Keratinocyte (primary cell): ENCODE measurements at regions not wholly inside any gene's neighbourhood (a gene's known extent, or its start where the extent isn't known, plus 50 kb on each side); places are given as distances from the start of the nearest gene placed in this dataset.

Source experiments
- DNase-seq: peaks from one replicate; pipeline ENCODE4 v3.0.0-alpha.2; 2011; ENCODE audit warnings: low read depth, missing footprints, low spot score
- FAIRE-seq: peaks from 2 replicates; lab custom pipeline; 2011; peaks lifted over from hg19 to GRCh38; lab: Jason Lieb, UNC
- H2AFZ ChIP-seq: 2 replicates; pipeline ENCODE4 v1.6.0; 2012; ENCODE audit warnings: low read length, control low read depth, inconsistent platforms; ENCODE audit not compliant: control insufficient read depth
- H3K27ac ChIP-seq: 2 replicates; pipeline ENCODE4 v1.5.1; 2011; ENCODE audit warnings: low read length; ENCODE audit not compliant: control insufficient read depth, insufficient read depth
- H3K27me3 ChIP-seq: 3 replicates; pipeline ENCODE4 v1.6.0; 2011; ENCODE audit warnings: low read length; ENCODE audit not compliant: control insufficient read depth, insufficient read depth; ENCODE audit errors: extremely low read depth
- H3K36me3 ChIP-seq, 2 experiments: 2 replicates in 1 of 2; 3 replicates in 1 of 2; pipeline ENCODE4 v1.5.1; 2011; ENCODE audit warnings: low read length in 2 of 2, mild to moderate bottlenecking in 1 of 2; ENCODE audit not compliant: control insufficient read depth in 2 of 2, insufficient read depth in 2 of 2; ENCODE audit errors: extremely low read depth in 1 of 2
- H3K4me1 ChIP-seq: 3 replicates; pipeline ENCODE4 v1.5.1; 2011; ENCODE audit warnings: low read length; ENCODE audit not compliant: control insufficient read depth, insufficient read depth; ENCODE audit errors: extremely low read depth
- H3K4me2 ChIP-seq: 3 replicates; pipeline ENCODE4 v1.6.0; 2011; ENCODE audit warnings: low read depth, low read length; ENCODE audit not compliant: control insufficient read depth, insufficient read depth; ENCODE audit errors: extremely low read depth
- H3K4me3 ChIP-seq, 3 experiments: fragments of 200-600 bp in 1 of 3; sonication (generic) in 1 of 3; 2 replicates in 2 of 3; 3 replicates in 1 of 3; pipeline ENCODE4 v1.5.1; 2011 to 2016; ENCODE audit warnings: low read length in 3 of 3, mild to moderate bottlenecking in 3 of 3, control low read depth in 2 of 3, inconsistent platforms in 1 of 3, low read depth in 1 of 3, mixed read lengths in 1 of 3, mixed run types in 1 of 3, moderate library complexity in 1 of 3; ENCODE audit not compliant: control insufficient read depth in 2 of 3, insufficient read depth in 2 of 3; ENCODE audit errors: extremely low read depth in 1 of 3
- H3K79me2 ChIP-seq: 2 replicates; pipeline ENCODE4 v1.6.0; 2012; ENCODE audit warnings: low read length; ENCODE audit not compliant: control insufficient read depth, insufficient read depth
- H3K9ac ChIP-seq: 3 replicates; pipeline ENCODE4 v1.6.0; 2011; ENCODE audit warnings: low read length; ENCODE audit not compliant: control insufficient read depth, insufficient read depth; ENCODE audit errors: extremely low read depth
- H3K9me1 ChIP-seq: 3 replicates; pipeline ENCODE4 v1.6.0; 2011; ENCODE audit warnings: low read length; ENCODE audit not compliant: control insufficient read depth, insufficient read depth; ENCODE audit errors: extremely low read depth
- H3K9me3 ChIP-seq: 2 replicates; pipeline ENCODE4 v1.5.1; 2012; ENCODE audit warnings: low read depth, low read length; ENCODE audit not compliant: control insufficient read depth
- H4K20me1 ChIP-seq: 3 replicates; pipeline ENCODE4 v1.6.0; 2011; ENCODE audit warnings: low read length; ENCODE audit not compliant: control insufficient read depth, insufficient read depth; ENCODE audit errors: extremely low read depth
- CTCF ChIP-seq, 3 experiments: IDR thresholded peaks in 1 of 3; conservative IDR thresholded peaks in 1 of 3; optimal IDR thresholded peaks in 1 of 3; 2 replicates in 2 of 3; 3 replicates in 1 of 3; pipeline versions ENCODE3 to v1.5.1; 2011; ENCODE audit warnings: low read length in 3 of 3, mild to moderate bottlenecking in 3 of 3, moderate library complexity in 2 of 3, control low read depth in 1 of 3, inconsistent platforms in 1 of 3; ENCODE audit not compliant: insufficient read depth in 2 of 3; ENCODE audit errors: extremely low read depth in 1 of 3
- EZH2 ChIP-seq: IDR thresholded peaks from one replicate; pipeline ENCODE4 v1.6.1; 2012; ENCODE audit warnings: inconsistent platforms, mild to moderate bottlenecking, low read length, moderate library complexity
- dilution Hi-C: fragments of 300-500 bp; cut with MboI; formaldehyde crosslinking; loops from one replicate; pipeline ENCODE4 v1.7.0; 2020; ENCODE audit warnings: low sequenced_read_pairs; ENCODE audit not compliant: extremely low pct_ligation_motif_present

GRCh38 chr16:11488304-11488703 is 98.4 kb downstream of the LITAF start:
- H3K27ac ChIP-seq: no peak overlapping the region
- no peaks in the 10 kb centered on the region for H3K9me1 ChIP-seq
- H2AFZ ChIP-seq: no peak overlapping the region
- no peak overlapping the region for H3K4me2 ChIP-seq
- H3K4me3 ChIP-seq: no peak overlapping the region
- no peaks in the 10 kb centered on the region for H3K36me3 ChIP-seq
- H3K4me1 ChIP-seq: peaks cover 5% of the 10 kb centered on the region
- H3K9ac ChIP-seq: no peak overlapping the region
- no peak for TF ChIP-seq CTCF (optimal IDR thresholded peaks at IDR 0.05 in 1 of 3, IDR thresholded peaks at IDR 0.05 in 1 of 3, conservative IDR thresholded peaks at IDR 0.05 in 1 of 3; ENCODE audit: extremely low read depth in 1 of 3, insufficient read depth in 2 of 3, low read length in 3 of 3)
- no peak for TF ChIP-seq EZH2
- dilution Hi-C loops: no loop called here
- H4K20me1 ChIP-seq: no peaks in the 10 kb centered on the region
- H3K79me2 ChIP-seq: no peaks in the 10 kb centered on the region
- no peaks in the 10 kb centered on the region for H3K9me3 ChIP-seq
- H3K27me3 ChIP-seq: no peaks in the 10 kb centered on the region
- FAIRE-seq (no peak), DNase-seq (no peak)

GRCh38 chr16:11491524-11491923 is 95.2 kb downstream of the LITAF start:
- H2AFZ ChIP-seq: no peak overlapping the region
- TF ChIP-seq CTCF (optimal IDR thresholded peaks at IDR 0.05 in 1 of 3, IDR thresholded peaks at IDR 0.05 in 1 of 3, conservative IDR thresholded peaks at IDR 0.05 in 1 of 3; ENCODE audit: extremely low read depth in 1 of 3, insufficient read depth in 2 of 3, low read length in 3 of 3) (no peak), EZH2 (no peak)
- no peaks in the 10 kb centered on the region for H3K27me3 ChIP-seq
- H3K4me3 ChIP-seq: no peak overlapping the region
- dilution Hi-C loops: no loop called here
- no peaks in the 10 kb centered on the region for H3K36me3 ChIP-seq
- FAIRE-seq: no peak
- no peak overlapping the region for H3K4me2 ChIP-seq
- no peaks in the 10 kb centered on the region for H3K9me1 ChIP-seq
- no peaks in the 10 kb centered on the region for H3K9me3 ChIP-seq
- no peaks in the 10 kb centered on the region for H3K79me2 ChIP-seq
- no peaks in the 10 kb centered on the region for H4K20me1 ChIP-seq
- H3K4me1 ChIP-seq: peaks cover 14% of the 10 kb centered on the region
- H3K9ac ChIP-seq: no peak overlapping the region
- H3K27ac ChIP-seq: no peak overlapping the region
- no peak for DNase-seq
